ENCODE measurements at regions not wholly inside any gene's neighbourhood (a gene's known extent, or its start where the extent isn't known, plus 50 kb on each side); places are given as distances from the start of the nearest gene placed in this dataset.

DNA sequence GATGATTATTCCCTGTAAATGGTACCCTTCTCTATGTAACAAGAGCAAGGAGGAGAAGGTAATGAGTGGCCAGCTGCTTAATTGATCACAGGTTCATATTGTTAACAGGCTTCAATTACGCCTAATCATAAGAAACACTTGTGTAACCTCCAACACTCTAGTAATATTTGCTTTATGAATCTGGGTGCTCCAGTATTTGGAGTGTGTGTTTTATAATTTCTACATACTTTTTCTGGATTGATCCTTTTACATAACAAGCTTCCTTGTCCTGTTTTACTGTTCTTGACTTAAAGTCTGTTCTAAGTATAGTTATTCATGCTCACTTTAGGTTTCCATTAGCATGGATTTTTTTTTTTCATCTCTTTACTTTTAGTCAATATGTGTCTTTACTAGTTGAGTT lies 984.2 kb downstream of the AMY1C start:
- no peak for FAIRE-seq

DNA sequence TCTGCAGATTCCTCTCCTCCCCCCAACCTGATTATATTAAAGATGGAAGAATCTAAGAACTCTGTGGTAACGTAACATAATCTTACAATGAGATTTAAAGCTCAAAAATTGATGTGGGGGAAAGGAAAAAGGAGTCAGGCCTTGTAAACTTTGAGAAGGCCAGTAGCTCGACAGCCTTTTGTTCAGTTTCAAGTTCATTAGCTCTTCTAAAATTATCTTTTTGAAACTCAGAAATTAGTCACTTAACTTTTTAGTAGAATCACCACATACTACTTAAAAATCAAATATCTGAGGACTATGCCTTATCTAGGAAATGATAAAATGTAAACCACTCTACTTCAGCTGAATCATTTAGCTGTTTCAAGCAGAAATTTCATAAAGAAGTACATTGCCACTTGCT lies 996.2 kb downstream of the AMY1C start:
- FAIRE-seq, result no peak

DNA sequence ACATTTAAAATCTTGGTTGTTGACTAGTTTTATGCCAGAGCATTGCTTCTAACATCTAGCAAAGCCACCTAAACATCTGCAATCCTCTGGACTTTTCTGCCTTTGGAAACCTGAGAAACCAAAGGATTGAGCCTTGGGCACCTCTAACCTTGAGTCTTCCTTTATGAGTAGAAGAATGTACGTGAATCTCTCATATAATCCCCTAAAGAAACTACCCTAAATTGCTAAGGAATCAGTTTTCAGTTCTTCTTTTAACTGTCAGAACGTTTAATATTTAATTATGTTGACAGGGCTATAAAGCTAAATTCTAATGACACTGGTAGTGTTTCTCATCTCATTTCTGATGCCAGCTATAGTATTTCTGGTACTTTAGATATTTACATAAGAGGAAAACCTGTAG lies 997.3 kb downstream of the AMY1C start:
- FAIRE-seq, result no peak

DNA sequence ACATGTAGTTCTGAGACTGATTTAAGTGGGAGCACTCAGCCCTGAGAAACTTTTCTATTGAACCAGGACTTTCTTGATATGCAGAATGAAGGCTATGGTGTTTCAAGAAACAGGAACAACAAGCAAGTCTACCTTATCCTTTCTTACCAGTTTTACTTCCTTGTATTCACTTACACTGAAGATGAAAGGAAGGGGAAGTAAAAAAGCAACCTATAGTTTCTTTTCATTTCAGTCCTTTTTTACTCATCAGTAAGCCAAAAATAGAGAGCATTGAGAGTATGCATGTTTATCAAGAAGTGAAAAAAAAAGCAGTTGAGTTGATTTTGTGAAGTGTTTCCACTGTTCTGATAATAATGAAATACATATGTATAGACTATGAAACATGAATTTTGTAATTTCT lies 1010.3 kb downstream of the AMY1C start:
- FAIRE-seq, result no peak

DNA sequence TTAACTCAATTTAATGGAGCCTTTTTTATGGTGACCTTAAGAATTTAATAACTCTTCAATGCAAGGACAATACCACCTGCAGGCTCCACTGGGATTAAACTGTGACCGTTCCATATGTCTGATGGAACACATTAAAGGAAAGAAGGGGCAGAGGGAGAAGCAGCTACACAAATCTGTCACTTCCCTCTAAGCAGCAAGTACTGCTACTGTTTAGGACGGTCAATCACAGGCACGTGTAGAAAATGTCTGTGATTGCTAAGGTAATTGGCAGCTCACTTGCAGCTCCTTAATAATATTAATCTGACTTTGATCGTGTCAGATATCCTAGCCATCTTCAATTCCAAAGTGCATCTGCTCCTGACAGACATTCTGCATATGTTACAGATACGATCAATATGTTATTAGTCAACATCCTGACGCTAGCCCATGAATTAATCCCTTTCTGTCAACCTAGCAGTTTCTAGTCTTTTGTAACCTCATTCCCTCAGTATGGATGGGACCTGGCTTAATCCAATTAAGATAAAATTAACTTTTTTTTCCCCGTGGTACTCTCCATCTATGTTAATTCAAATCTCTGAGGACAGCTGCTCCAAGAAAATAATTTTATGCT lies 1012.4 kb downstream of the AMY1C start:
- FAIRE-seq, result no peak

DNA sequence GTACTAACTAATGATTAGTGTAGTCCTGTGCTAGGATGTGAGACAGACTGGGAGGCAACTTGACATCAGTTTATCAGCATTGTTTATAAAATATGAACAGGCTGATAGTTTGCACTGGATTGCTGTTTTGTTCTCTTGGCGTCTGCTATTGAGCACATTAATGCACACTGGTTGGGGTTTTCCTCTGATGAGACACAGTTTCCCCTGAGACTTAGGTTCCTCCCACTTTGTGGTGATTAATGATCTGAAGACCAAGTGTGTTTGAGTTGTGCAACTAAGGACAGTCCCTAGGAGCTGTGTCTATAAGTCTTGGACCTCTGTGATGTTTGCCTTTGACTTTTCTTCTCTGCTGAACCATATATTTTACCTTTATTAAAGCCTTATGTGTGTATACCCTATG lies 1015.4 kb downstream of the AMY1C start:
- no peak for FAIRE-seq

DNA sequence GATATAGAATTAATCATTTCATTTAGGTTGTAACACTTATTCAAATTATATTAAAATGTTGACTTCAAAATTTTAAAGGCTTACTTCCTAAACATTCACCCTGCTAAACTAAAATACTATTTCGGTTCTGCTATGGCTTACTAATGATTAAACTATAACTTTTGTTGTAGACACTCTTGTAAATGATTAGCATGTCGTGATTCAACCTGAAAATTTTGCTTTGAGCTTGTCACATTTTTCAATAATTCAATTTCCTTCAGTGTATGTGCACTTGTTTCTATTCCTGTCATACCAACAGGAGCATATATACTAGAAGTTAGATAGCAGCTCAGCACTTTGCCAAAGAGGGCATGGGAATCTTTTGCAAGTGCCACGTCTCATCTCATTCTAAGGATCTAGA lies 1018.8 kb downstream of the AMY1C start:
- FAIRE-seq, result no peak

DNA sequence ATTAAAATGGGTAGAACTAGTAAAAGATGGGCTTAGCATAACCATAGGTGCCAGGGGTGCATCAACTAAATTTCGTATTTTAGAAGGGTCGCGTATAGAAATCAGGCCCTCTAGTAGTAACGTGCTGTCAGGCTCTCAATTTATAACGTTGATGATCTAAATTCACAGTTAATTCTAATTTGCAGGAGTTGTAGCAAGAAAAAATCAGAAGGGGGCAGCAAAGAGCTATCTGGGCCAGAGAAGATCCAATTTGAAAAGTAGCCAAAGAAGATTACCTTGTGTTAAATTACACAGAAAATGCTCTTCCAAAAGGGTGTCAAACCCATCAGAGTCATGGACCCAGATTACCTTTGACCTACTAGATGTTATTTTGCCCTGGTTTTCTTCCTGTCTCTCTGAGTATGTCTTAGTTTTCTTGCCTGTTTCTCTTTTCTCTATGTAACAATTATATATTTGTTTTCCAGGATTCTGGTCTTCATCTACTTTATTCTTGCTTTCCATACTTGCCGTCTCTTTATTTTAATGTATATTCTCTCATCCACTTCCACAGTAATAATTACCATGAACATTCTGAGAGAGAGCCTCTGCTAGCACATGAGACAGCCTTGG lies 1030.9 kb downstream of the AMY1C start:
- FAIRE-seq, result peak; percentile 64

DNA sequence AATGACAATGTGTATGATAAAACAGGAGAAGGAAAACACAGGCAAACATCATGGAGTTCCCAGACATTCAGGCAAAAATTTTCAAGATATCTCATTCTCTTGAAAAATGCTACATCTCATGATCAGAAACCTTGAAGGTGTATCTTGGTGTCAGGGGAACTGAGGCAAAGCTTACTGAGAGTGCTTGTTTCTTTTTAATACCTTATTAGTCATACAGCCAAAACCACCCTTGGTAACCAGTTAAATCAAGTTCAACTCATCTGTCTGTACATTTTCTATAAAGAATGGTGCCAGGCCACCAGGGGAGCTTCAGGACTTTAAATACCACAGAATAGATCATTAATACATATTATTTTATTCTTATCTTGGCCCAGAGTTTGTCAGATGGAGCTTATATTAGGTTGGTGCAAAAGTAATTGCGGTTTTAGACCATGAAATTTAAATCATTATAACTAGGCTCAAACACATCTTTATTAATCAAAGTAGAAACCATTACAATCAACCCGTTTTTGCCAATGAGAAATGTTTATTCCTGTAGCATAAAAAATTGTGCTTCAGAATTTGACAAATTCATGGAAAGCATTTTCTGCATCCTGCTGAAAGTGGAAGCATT lies 1036.0 kb downstream of the AMY1C start:
- FAIRE-seq, result no peak

DNA sequence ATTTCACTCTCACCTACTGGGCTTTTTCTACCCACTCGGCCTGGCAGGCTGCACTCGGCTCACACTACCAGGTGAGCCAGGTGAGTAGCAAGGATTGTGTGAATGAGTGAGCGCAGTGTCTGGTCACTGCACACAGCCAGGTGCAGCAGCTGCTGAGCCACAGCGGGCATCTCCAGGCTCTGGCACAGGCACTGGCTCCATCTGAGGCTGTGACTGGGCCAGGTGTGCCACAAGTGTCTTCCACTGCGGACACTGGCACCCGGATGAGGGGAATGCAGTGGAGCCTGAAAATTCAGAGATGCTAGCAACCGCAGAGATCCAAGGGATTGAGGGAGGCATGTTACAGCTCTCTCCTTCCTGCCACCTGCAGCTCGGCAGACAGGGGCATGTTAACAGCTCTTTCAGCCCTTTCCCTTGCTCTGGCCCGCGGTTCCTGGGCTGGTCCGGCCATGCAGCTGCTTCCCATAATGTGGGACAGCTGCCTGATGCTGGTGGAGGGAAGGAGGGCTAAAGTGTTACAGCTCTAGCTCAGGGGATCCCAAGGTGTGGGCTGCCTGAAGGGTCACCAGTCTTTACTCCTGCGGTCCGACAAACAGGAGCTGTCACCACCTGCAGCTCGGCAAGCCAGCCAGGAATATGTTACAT lies 1038.3 kb downstream of the AMY1C start:
- no peak for FAIRE-seq

DNA sequence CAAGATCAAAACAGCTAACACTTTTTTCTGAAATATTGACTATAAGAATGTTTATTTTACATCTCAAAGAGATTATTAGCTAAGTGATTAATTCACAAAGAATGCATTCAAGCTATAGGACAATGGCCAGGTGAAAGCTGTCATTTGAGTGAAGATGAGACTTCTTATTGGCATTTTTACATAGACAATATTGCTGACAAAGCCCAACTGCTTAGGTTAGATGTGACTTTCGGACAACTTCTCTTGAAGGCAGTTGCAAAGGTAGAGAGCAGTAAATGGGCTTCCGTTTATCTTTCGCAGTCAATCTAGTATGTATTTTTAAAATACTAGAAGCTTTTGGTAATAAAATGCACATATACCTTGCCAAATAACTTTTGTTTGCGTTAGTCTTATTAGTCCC lies 1041.3 kb downstream of the AMY1C start:
- no peak for FAIRE-seq

DNA sequence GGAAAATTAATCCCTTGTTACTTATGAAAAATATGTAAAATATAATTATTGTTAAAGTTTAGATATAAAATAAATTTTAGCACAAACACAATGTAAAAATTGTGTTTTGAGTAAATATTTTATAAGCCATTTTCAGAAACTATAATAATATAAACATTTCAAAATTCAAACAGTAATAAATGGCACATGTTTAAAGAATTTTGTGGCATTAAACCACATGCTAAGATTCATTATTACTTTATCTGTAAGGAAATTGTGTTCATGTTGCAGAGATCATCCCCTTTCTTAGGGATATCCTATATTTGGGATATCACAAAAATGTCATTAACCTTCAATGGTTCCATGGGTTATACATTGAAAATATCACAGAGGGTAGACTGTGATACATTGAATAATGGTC lies 1044.3 kb downstream of the AMY1C start:
- FAIRE-seq, result peak; percentile 39

DNA sequence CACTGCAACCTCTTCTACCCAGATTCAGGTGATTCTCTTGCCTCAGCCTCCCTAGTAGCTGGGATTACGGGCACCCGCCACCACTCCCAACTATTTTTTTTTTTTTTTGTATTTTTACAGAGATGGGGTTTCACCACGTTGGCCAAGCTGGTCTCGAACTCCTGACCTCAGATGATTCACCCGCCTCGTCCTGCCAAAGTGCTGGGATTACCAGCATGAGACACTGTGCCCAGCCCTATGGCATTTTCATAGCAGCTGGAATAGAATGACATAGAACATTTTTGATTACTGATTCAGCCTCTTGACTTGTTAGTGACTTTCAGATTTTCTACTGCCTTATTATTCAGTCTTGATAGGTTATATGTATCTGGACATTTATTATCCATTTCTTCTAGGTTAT lies 1046.2 kb downstream of the AMY1C start:
- FAIRE-seq, result no peak

DNA sequence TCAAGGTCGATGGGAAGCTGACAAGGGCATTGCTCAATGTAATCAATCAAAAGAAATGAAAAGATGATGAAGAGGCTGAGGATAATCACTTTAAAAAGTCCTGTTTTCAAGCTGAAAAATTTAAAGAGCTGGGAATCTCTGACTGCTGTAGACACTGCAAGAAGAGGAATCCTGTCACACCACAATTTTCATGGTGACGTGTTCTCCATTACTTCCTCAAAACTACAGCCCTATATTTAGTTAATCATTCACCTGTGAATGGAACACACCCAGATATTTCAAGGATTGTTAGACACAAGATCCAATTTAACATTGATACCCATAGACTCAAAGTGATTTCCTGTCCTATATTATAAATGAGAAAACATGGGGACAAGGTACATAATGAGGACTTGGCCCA lies 1048.3 kb downstream of the AMY1C start:
- no peak for FAIRE-seq

DNA sequence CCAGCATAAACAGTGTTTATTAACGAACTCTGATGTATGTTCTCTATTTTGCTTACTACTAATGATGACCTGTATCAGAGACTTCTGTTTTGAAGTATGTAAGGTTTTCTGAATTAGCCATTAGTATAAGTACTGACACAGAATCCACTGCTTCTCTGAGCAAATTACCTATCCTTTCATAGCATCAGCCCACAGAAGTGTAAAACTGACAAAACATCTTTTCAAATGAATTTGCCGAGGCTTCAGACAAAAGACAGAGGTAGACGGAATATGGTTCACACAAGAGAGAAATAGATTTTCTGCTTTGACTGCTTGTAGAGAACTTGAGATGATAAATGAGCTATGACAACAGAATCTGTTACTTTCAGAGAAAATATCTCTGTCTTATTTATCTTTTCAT lies 1051.6 kb downstream of the AMY1C start:
- no peak for FAIRE-seq

DNA sequence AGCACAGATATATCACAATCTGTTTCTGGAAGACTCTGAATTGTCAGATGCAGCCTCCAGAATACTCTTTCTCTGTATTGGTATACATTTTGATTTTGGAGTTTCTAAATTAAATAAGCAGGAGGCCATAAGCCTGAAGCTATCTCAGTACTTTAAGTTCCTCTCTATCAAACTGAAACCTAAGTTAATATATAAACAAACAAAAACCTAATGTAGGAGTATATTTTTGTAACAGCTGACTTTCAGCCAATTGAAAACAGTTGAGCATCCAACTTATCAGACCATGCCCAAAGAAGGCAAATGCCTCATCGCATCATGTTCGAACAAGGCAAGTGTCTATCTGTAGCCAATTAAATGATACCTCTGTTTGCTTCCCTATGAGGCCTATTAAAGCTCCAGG lies 1054.4 kb downstream of the AMY1C start:
- FAIRE-seq, result no peak

DNA sequence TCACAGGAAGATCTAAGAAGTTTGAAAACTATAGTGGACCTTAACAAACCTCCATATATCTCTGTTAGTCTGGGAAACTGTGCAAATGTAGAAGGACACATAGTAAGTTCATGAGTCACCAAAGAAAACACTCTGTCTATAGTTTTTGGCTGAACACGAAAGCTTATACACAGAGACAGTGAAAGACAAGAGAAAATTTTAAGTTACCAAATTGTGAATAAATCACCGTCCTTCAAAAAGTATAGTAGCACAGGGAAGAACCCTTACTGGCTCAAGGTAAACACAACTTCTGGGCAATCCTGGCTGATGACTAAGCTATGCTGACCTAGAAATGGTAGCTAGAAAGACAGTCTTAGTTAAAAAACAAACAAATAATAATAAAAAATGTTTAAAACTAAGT lies 1057.9 kb downstream of the AMY1C start:
- no peak for FAIRE-seq

DNA sequence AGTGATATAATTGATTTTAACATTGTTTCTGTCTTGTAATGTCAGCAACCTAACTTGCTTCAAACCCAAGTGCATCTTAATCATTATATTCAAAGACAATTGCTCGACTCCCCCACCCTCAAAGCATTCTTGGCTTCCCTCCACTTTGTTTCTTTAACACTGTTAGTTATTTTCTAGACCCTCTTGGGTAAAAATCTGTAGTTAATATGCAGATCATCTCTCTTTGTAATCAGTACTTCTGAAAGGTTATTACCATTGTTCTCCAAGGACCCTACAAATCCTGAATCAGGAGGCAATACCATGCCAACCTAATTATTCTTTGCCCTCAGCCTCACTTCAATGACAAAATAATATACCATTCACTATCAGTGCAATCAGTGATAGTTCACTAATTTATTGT lies 1075.7 kb downstream of the AMY1C start:
- no peak for FAIRE-seq

DNA sequence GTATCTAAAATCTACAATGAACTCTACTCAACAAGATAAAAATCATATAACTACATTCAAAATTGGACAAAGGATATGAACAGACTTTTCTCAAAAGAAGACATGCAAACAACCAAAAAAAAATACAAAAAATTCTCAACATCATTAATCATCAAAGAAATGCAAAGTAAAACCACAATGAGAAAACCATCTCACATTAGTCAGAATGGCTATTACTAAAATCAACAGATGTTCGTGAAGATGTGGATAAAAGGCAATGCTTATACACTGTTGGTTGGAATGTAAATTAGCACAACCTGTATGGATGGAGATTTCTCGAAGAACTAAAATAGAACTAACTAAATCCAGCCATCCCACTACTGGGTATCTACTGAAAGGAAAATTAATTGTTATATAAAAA lies 1080.8 kb downstream of the AMY1C start:
- no peak for FAIRE-seq

DNA sequence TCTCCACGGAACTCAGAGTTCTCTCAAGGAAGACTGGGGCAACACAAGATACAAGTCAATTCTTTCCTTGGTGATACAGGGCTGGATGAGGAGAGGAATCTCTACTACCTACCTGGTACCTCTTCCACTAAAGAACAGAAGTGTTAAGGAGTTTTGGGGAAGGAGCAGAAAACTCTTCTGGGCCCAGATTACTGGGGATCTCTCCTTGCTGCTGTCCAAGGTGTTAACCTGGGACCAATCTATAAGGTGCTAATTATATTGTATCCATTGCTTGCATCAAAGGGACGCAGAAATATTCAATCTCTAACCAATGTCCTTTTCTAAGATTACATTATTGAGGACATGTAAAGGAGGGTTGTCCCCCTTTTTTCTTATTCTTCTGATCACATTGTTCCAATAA lies 1102.5 kb downstream of the AMY1C start:
- FAIRE-seq, result no peak

DNA sequence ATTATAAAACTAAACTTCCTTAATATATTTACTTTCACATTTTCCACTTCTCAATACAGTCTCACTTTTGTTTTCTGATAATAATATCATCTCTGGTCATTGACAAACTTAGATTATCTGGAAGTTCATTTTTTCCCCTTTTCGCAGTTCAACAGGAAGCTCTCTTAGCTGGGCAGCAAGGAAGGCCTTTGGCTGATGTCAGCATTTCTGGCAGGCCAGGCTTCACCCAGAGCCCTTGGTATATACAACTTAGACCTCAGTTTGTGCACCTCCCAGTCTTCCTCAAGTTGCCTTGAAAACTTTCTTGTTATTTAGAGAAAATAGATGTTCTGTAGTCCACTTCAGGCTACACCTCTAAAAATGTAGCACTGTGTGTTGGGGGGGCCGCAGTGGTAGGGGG lies 1103.6 kb downstream of the AMY1C start:
- FAIRE-seq, result no peak

DNA sequence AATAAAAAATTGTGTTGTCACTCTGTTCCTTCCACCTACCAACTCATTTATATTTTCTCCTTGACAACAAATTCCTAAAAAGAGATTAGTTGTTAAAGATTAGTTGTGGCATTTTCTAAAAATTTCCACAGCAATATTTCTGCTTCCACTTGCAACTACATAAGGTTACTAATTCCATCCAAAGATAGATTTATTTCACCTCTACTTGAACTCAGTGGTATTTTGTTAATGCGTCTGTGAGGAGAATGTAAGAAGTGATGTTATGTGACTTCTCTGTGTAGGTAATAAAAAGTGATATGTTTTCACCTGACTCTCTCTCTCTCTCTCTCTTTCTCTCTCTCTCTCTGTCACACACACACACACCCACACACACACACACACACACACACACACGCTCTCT lies 1104.8 kb downstream of the AMY1C start:
- no peak for FAIRE-seq

DNA sequence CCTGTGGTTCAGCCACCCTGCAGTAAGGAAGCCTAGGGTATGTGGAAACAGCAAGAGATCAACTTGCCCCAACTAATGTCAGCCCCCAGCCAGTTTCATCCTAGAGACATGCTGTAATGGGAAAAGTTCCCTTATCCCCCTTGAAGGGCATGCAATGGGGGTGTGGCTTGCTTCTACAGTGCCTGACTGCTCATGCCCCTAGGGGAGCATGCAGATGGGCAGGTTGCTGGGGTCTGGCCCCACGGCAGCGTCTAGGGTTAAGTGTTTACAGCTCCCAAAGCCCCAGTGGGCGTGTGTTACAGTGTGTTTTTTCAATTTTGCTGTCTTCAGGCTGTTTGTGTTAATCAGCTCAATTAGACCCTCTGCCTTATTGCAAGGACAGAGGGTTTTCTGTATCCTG lies 1105.9 kb downstream of the AMY1C start:
- no peak for FAIRE-seq

DNA sequence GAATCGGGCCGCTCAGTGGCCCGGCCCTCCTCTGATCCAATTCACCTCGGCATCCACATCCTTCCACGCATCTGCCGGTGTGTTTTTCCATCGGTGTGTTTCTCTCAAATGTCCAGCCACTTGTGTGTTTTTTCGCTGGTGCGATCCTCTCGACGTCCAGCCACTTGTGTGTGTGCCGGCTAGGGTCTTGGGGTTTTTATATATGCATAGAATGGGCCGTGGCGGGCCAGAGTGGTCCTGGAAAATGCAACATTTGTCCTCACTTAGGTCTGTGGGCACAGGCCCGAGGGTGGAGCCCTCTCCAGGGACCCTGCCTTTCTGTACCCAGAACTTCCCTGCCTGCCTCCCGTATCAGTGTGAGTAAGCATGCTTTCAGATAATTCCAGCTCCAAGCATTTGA lies 1106.4 kb downstream of the AMY1C start:
- FAIRE-seq, result no peak
